ENCODE measurements at regions not wholly inside any gene's neighbourhood (a gene's known extent, or its start where the extent isn't known, plus 50 kb on each side); places are given as distances from the start of the nearest gene placed in this dataset.

DNA sequence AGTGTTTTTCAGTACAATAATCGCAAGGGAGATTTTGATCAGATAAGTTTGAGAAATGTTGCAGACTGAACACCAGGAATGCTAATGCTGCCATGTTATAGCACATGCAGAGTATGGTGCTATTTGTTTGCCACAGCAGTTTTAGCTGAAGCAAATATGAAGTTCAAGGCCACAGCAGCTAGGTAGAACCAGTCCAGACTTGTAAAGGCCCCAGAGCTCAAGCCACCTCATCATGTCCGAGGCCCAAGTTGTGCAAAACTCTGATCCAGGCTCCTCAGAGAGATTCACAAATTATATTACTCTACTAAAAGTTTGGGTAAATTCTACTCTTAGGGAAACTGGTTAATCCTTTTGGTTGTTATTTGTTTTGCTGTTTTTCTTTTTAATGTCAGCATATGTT, 2702.6 kb downstream of the PCDH9 start:
- no peak overlapping the region for H3K4me3 Mint-ChIP-seq

DNA sequence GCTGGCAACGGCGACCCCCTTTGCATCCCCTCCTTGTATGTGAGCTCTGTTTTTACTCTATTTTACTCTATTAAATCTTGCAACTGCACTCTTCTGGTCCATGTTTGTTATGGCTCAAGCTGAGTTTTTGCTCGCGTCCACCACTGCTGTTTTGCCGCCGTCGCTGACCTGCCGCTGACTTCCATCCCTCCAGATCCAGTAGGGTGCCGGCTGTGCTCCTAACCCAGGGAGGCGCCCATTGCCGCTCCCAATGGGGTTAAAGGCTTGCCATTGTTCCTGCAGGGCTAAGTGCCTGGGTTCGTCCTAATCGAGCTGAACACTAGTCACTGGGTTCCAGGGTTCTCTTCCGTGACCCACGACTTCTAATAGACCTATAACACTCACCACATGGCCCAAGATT, 2704.4 kb downstream of the PCDH9 start:
- Mint-ChIP-seq H3K9me3 (peaks cover 48% of the 10 kb centered on the region), H3K4me1 (peaks cover 35% of the 10 kb centered on the region), H3K4me3 (no peak overlapping the region), H3K27me3 (ENCODE audit: low read depth) (no peaks in the 10 kb centered on the region), H3K27ac (peak overlapping the region; percentile 76; the same call in 1 of the 2 replicates), H3K36me3 (peaks cover 49% of the 10 kb centered on the region)
- ATAC-seq (no peak), DNase-seq (ENCODE audit: low spot score) (no peak)
- CTCF ChIA-PET = no interaction called here
- POLR2A ChIA-PET = no interaction called here
- TF ChIP-seq, protein P1, sequence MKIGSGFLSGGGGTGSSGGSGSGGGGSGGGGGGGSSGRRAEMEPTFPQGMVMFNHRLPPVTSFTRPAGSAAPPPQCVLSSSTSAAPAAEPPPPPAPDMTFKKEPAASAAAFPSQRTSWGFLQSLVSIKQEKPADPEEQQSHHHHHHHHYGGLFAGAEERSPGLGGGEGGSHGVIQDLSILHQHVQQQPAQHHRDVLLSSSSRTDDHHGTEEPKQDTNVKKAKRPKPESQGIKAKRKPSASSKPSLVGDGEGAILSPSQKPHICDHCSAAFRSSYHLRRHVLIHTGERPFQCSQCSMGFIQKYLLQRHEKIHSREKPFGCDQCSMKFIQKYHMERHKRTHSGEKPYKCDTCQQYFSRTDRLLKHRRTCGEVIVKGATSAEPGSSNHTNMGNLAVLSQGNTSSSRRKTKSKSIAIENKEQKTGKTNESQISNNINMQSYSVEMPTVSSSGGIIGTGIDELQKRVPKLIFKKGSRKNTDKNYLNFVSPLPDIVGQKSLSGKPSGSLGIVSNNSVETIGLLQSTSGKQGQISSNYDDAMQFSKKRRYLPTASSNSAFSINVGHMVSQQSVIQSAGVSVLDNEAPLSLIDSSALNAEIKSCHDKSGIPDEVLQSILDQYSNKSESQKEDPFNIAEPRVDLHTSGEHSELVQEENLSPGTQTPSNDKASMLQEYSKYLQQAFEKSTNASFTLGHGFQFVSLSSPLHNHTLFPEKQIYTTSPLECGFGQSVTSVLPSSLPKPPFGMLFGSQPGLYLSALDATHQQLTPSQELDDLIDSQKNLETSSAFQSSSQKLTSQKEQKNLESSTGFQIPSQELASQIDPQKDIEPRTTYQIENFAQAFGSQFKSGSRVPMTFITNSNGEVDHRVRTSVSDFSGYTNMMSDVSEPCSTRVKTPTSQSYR (CRISPR knock-in tag; IDR thresholded peaks at IDR 0.05) = no peak
- TF ChIP-seq, protein P2, sequence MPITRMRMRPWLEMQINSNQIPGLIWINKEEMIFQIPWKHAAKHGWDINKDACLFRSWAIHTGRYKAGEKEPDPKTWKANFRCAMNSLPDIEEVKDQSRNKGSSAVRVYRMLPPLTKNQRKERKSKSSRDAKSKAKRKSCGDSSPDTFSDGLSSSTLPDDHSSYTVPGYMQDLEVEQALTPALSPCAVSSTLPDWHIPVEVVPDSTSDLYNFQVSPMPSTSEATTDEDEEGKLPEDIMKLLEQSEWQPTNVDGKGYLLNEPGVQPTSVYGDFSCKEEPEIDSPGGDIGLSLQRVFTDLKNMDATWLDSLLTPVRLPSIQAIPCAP (CRISPR knock-in tag; IDR thresholded peaks at IDR 0.05) = no peak
- TF ChIP-seq, protein P3, sequence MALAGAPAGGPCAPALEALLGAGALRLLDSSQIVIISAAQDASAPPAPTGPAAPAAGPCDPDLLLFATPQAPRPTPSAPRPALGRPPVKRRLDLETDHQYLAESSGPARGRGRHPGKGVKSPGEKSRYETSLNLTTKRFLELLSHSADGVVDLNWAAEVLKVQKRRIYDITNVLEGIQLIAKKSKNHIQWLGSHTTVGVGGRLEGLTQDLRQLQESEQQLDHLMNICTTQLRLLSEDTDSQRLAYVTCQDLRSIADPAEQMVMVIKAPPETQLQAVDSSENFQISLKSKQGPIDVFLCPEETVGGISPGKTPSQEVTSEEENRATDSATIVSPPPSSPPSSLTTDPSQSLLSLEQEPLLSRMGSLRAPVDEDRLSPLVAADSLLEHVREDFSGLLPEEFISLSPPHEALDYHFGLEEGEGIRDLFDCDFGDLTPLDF (CRISPR knock-in tag; IDR thresholded peaks at IDR 0.05) = no peak
- TF ChIP-seq ZNF317 (CRISPR knock-in tag; IDR thresholded peaks at IDR 0.05; ENCODE audit: borderline replicate concordance, low read depth) (no peak), NR2C2 (CRISPR knock-in tag; IDR thresholded peaks at IDR 0.05) (no peak)

More for the DNA sequence above, 2702.6 kb downstream of the PCDH9 start:
- H3K9me3 Mint-ChIP-seq = peaks cover 46% of the 10 kb centered on the region
- CTCF ChIA-PET = no interaction called here
- POLR2A ChIA-PET = no interaction called here
- ATAC-seq = no peak
- H3K27me3 Mint-ChIP-seq (ENCODE audit: low read depth) = no peaks in the 10 kb centered on the region
- TF ChIP-seq, protein P4, sequence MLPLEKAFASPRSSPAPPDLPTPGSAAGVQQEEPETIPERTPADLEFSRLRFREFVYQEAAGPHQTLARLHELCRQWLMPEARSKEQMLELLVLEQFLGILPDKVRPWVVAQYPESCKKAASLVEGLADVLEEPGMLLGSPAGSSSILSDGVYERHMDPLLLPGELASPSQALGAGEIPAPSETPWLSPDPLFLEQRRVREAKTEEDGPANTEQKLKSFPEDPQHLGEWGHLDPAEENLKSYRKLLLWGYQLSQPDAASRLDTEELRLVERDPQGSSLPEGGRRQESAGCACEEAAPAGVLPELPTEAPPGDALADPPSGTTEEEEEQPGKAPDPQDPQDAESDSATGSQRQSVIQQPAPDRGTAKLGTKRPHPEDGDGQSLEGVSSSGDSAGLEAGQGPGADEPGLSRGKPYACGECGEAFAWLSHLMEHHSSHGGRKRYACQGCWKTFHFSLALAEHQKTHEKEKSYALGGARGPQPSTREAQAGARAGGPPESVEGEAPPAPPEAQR (CRISPR knock-in tag; IDR thresholded peaks at IDR 0.05) = no peak
- TF ChIP-seq, protein P5, sequence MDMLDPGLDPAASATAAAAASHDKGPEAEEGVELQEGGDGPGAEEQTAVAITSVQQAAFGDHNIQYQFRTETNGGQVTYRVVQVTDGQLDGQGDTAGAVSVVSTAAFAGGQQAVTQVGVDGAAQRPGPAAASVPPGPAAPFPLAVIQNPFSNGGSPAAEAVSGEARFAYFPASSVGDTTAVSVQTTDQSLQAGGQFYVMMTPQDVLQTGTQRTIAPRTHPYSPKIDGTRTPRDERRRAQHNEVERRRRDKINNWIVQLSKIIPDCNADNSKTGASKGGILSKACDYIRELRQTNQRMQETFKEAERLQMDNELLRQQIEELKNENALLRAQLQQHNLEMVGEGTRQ (CRISPR knock-in tag; IDR thresholded peaks at IDR 0.05) = no peak
- TF ChIP-seq, protein P6, sequence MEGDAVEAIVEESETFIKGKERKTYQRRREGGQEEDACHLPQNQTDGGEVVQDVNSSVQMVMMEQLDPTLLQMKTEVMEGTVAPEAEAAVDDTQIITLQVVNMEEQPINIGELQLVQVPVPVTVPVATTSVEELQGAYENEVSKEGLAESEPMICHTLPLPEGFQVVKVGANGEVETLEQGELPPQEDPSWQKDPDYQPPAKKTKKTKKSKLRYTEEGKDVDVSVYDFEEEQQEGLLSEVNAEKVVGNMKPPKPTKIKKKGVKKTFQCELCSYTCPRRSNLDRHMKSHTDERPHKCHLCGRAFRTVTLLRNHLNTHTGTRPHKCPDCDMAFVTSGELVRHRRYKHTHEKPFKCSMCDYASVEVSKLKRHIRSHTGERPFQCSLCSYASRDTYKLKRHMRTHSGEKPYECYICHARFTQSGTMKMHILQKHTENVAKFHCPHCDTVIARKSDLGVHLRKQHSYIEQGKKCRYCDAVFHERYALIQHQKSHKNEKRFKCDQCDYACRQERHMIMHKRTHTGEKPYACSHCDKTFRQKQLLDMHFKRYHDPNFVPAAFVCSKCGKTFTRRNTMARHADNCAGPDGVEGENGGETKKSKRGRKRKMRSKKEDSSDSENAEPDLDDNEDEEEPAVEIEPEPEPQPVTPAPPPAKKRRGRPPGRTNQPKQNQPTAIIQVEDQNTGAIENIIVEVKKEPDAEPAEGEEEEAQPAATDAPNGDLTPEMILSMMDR (IDR thresholded peaks at IDR 0.05) = no peak
- TF ChIP-seq ZNF423 (CRISPR knock-in tag; IDR thresholded peaks at IDR 0.05) = no peak
- TF ChIP-seq ELF4 (CRISPR knock-in tag; IDR thresholded peaks at IDR 0.05; ENCODE audit: low read depth) = no peak
- TF ChIP-seq NR1H2 (CRISPR knock-in tag; IDR thresholded peaks at IDR 0.05) = no peak
- TF ChIP-seq SOX15 (CRISPR knock-in tag; IDR thresholded peaks at IDR 0.05) = no peak
- TF ChIP-seq, protein P7, sequence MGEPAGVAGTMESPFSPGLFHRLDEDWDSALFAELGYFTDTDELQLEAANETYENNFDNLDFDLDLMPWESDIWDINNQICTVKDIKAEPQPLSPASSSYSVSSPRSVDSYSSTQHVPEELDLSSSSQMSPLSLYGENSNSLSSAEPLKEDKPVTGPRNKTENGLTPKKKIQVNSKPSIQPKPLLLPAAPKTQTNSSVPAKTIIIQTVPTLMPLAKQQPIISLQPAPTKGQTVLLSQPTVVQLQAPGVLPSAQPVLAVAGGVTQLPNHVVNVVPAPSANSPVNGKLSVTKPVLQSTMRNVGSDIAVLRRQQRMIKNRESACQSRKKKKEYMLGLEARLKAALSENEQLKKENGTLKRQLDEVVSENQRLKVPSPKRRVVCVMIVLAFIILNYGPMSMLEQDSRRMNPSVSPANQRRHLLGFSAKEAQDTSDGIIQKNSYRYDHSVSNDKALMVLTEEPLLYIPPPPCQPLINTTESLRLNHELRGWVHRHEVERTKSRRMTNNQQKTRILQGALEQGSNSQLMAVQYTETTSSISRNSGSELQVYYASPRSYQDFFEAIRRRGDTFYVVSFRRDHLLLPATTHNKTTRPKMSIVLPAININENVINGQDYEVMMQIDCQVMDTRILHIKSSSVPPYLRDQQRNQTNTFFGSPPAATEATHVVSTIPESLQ (CRISPR knock-in tag; IDR thresholded peaks at IDR 0.05) = no peak
- no peak for TF ChIP-seq ZNF671 (CRISPR knock-in tag; IDR thresholded peaks at IDR 0.05)
- TF ChIP-seq, protein P8, sequence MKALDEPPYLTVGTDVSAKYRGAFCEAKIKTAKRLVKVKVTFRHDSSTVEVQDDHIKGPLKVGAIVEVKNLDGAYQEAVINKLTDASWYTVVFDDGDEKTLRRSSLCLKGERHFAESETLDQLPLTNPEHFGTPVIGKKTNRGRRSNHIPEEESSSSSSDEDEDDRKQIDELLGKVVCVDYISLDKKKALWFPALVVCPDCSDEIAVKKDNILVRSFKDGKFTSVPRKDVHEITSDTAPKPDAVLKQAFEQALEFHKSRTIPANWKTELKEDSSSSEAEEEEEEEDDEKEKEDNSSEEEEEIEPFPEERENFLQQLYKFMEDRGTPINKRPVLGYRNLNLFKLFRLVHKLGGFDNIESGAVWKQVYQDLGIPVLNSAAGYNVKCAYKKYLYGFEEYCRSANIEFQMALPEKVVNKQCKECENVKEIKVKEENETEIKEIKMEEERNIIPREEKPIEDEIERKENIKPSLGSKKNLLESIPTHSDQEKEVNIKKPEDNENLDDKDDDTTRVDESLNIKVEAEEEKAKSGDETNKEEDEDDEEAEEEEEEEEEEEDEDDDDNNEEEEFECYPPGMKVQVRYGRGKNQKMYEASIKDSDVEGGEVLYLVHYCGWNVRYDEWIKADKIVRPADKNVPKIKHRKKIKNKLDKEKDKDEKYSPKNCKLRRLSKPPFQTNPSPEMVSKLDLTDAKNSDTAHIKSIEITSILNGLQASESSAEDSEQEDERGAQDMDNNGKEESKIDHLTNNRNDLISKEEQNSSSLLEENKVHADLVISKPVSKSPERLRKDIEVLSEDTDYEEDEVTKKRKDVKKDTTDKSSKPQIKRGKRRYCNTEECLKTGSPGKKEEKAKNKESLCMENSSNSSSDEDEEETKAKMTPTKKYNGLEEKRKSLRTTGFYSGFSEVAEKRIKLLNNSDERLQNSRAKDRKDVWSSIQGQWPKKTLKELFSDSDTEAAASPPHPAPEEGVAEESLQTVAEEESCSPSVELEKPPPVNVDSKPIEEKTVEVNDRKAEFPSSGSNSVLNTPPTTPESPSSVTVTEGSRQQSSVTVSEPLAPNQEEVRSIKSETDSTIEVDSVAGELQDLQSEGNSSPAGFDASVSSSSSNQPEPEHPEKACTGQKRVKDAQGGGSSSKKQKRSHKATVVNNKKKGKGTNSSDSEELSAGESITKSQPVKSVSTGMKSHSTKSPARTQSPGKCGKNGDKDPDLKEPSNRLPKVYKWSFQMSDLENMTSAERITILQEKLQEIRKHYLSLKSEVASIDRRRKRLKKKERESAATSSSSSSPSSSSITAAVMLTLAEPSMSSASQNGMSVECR (CRISPR knock-in tag; IDR thresholded peaks at IDR 0.05; ENCODE audit: borderline replicate concordance) = no peak
- no peak for TF ChIP-seq TEAD1 (CRISPR knock-in tag; IDR thresholded peaks at IDR 0.05)
- TF ChIP-seq CBFB (CRISPR knock-in tag; IDR thresholded peaks at IDR 0.05; ENCODE audit: low read depth) = no peak
- TF ChIP-seq ZNF232 (CRISPR knock-in tag; IDR thresholded peaks at IDR 0.05) = no peak
- TF ChIP-seq ZNF263 (CRISPR knock-in tag; IDR thresholded peaks at IDR 0.05; ENCODE audit: low read depth) = no peak
- TF ChIP-seq MYBL2 (CRISPR knock-in tag; IDR thresholded peaks at IDR 0.05) = no peak
- peak overlapping the region; percentile 45; the same call in 1 of the 2 replicates for H3K27ac Mint-ChIP-seq
- H3K4me1 Mint-ChIP-seq = peaks cover 42% of the 10 kb centered on the region
- peaks cover 52% of the 10 kb centered on the region for H3K36me3 Mint-ChIP-seq
- no peak for DNase-seq (ENCODE audit: low spot score)
